GM12878 (cell line): ENCODE measurements at regions not wholly inside any gene's neighbourhood (a gene's known extent, or its start where the extent isn't known, plus 50 kb on each side); places are given as distances from the start of the nearest gene placed in this dataset.
A peak's percentile ranks its signal among the peaks of the same experiment; 100 is the strongest.

ENCODE experiments used
- ATAC-seq: fragments of 200-7000 bp; cut with Tn5 transposase; 3 replicates; pipeline ENCODE4 v1.9.1; 2020; ENCODE audit warnings: mild to moderate bottlenecking, moderate library complexity
- BruUV-seq: library from RNA; stranded (reverse); fragments of 400-500 nt; replicated peaks from 2 replicates; lab custom pipeline; 2021; lab: Mats Ljungman, UMichigan
- CTCF ChIA-PET: fragments of 300-600 bp; sonication (Branson Sonifier 250); formaldehyde crosslinking; extraction: SDS; loops from one replicate; lab custom pipeline; 2021; ENCODE audit warnings: inconsistent platforms; lab: Yijun Ruan, JAX
- POLR2A ChIA-PET: fragments of 350-600 bp; formaldehyde crosslinking; extraction: SDS; loops from one replicate; lab custom pipeline; 2021; ENCODE audit warnings: inconsistent platforms; lab: Charles Lee
- RAD21 ChIA-PET: fragments of 300-600 bp; sonication (Branson Sonifier 250); formaldehyde crosslinking; loops from one replicate; lab custom pipeline; 2023; ENCODE audit warnings: antibody characterized with exemption; ENCODE audit not compliant: unreplicated experiment; lab: Charles Lee
- SMC1A ChIA-PET: fragments of 300-600 bp; sonication (Branson Sonifier 250); formaldehyde crosslinking; loops from one replicate; lab custom pipeline; 2023; ENCODE audit not compliant: unreplicated experiment, uncharacterized antibody; lab: Charles Lee
- DNase-seq: peaks from one replicate; pipeline ENCODE4 v3.0.0-alpha.2; 2011; ENCODE audit warnings: low read depth, low spot score
- FAIRE-seq: peaks from 3 replicates; lab custom pipeline; 2011; peaks lifted over from hg19 to GRCh38; lab: Jason Lieb, UNC
- H2AFZ ChIP-seq: 2 replicates; pipeline ENCODE4 v1.6.0; 2011; ENCODE audit warnings: low read depth, low read length, control low read depth; ENCODE audit not compliant: control insufficient read depth
- H3K27ac ChIP-seq: 2 replicates; pipeline ENCODE4 v1.5.1; 2011; ENCODE audit warnings: control low read depth; ENCODE audit not compliant: control insufficient read depth, insufficient read depth
- H3K27me3 ChIP-seq, 2 experiments: replicated peaks in 1 of 2; 2 replicates each; pipeline versions ENCODE4 v1.6.0 to v1.6.1; 2011; ENCODE audit warnings: low read length in 1 of 2; ENCODE audit not compliant: control insufficient read depth in 2 of 2, insufficient read depth in 2 of 2
- H3K36me3 ChIP-seq, 2 experiments: 2 replicates each; pipeline ENCODE4 v1.5.1; 2011; ENCODE audit warnings: low read length in 1 of 2; ENCODE audit not compliant: control insufficient read depth in 2 of 2, insufficient read depth in 2 of 2
- H3K4me1 ChIP-seq: 2 replicates; pipeline ENCODE4 v1.6.1; 2011; ENCODE audit warnings: mild to moderate bottlenecking, low read length, moderate library complexity, mixed read lengths; ENCODE audit not compliant: control insufficient read depth, insufficient read depth
- H3K4me2 ChIP-seq: 2 replicates; pipeline ENCODE4 v1.6.0; 2011; ENCODE audit warnings: control low read depth; ENCODE audit not compliant: control insufficient read depth, insufficient read depth
- H3K4me3 ChIP-seq: fragments of 200-600 bp; sonication (generic); 2 replicates; pipeline ENCODE4 v1.5.1; 2016
- H3K79me2 ChIP-seq: 2 replicates; pipeline ENCODE4 v1.6.0; 2011; ENCODE audit warnings: low read length; ENCODE audit not compliant: control insufficient read depth, insufficient read depth
- H3K9ac ChIP-seq: 2 replicates; pipeline ENCODE4 v1.8.0; 2011; ENCODE audit warnings: low read length, control low read depth, mixed read lengths; ENCODE audit not compliant: control insufficient read depth, insufficient read depth
- H3K9me3 ChIP-seq: replicated peaks from 3 replicates; pipeline ENCODE4 v1.5.1; 2011; ENCODE audit warnings: mild to moderate bottlenecking, low read length; ENCODE audit not compliant: control insufficient read depth, insufficient read depth
- H4K20me1 ChIP-seq: 2 replicates; pipeline ENCODE4 v1.6.0; 2011; ENCODE audit not compliant: control insufficient read depth, insufficient read depth
- CTCF ChIP-seq, 3 experiments: IDR thresholded peaks in 2 of 3; conservative IDR thresholded peaks in 1 of 3; 2 replicates each; pipeline ENCODE4 v1.5.1; 2011; ENCODE audit warnings: low read depth in 3 of 3, low read length in 3 of 3, mild to moderate bottlenecking in 3 of 3, control low read depth in 2 of 3, moderate library complexity in 2 of 3, inconsistent platforms in 1 of 3, mixed read lengths in 1 of 3; ENCODE audit not compliant: control insufficient read depth in 2 of 3, insufficient read depth in 1 of 3; ENCODE audit errors: extremely low read depth in 1 of 3
- GABPA ChIP-seq: IDR thresholded peaks from 2 replicates; pipeline ENCODE4 v1.6.1; 2014; ENCODE audit warnings: antibody characterized with exemption, low read depth, mild to moderate bottlenecking, inconsistent platforms
- NBN ChIP-seq: fragments of 450-650 bp; IDR thresholded peaks from 2 replicates; pipeline ENCODE4 v1.6.1; 2016
- POLR2A ChIP-seq: IDR thresholded peaks from 2 replicates; pipeline ENCODE4 v1.6.1; 2011; ENCODE audit warnings: low read depth, mild to moderate bottlenecking, low read length
- RAD21 ChIP-seq: IDR thresholded peaks from 2 replicates; pipeline ENCODE4 v1.6.1; 2011; ENCODE audit warnings: mild to moderate bottlenecking, low read depth, low read length, moderate library complexity; ENCODE audit not compliant: insufficient read depth
- RUNX3 ChIP-seq: IDR thresholded peaks from 2 replicates; pipeline ENCODE4 v1.6.1; 2012; ENCODE audit warnings: low read length, inconsistent platforms
- YBX1 ChIP-seq: fragments of 450-650 bp; IDR thresholded peaks from 2 replicates; pipeline ENCODE4 v1.6.1; 2016; ENCODE audit warnings: antibody characterized with exemption
- ZBED1 ChIP-seq: IDR thresholded peaks from 2 replicates; pipeline ENCODE4 v1.6.1; 2016; ENCODE audit warnings: borderline replicate concordance
- ZNF217 ChIP-seq: fragments of 450-650 bp; IDR thresholded peaks from 2 replicates; pipeline ENCODE4 v1.6.1; 2017; ENCODE audit warnings: antibody characterized with exemption, mild to moderate bottlenecking
- WGBS: methylation state at CpG from one replicate; pipeline ENCODE4 v1.1.6; 2016; ENCODE audit warnings: low lambda C conversion rate; ENCODE audit not compliant: insufficient replicate concordance, insufficient coverage; ENCODE audit errors: missing lambda C conversion rate; 5-methylcytosine and 5-hydroxymethylcytosine counted together
- in situ Hi-C: fragments of 300-500 bp; cut with MboI; formaldehyde crosslinking; loops from 9 replicates; pipeline ENCODE4 v1.14.3; 2018; ENCODE audit warnings: mixed read lengths
- intact Hi-C: fragments of 100-400 bp; cut with micrococcal nuclease; formaldehyde crosslinking; loops from one replicate; pipeline ENCODE4 v1.14.2; 2022; ENCODE audit not compliant: unreplicated experiment
- TF ChIP-seq, protein P1 (sequence below): fragments of 450-650 bp; IDR thresholded peaks from 2 replicates; pipeline ENCODE4 v1.6.1; 2017; ENCODE audit warnings: low read depth, mild to moderate bottlenecking, moderate library complexity
- TF ChIP-seq, protein P2 (sequence below): fragments of 450-650 bp; IDR thresholded peaks from 2 replicates; pipeline ENCODE4 v1.6.1; 2018; ENCODE audit warnings: borderline replicate concordance, mild to moderate bottlenecking; ENCODE audit not compliant: partially characterized antibody

DNA sequence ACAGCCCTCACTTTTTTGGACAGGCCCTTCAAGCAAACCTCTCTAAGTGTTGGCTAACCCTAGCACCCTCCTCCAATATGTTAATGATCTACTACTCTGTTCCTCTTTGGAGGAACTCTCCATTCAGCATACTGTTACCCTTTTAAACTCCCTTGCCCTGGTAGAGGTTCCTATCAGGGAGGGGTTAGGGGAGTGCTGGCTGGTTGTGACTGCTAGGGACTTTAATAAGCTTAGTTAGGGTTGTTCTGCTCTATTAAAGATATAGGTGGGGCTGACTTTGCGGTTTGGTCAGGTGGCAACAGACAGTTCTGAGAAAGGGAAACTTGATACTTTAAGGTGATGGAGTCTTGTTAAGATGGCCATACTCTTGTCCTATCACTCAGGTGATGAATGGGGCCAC is 301.5 kb upstream of the FBXO33 start:
- POLR2A ChIA-PET: no interaction called here
- BruUV-seq: no TSS peak
- FAIRE-seq: no peak

GRCh38 chr14:39731912-39732311 is 299.7 kb upstream of the FBXO33 start:
- H3K36me3 ChIP-seq: no peaks in the 10 kb centered on the region
- ATAC-seq: 0 out of 3 replicates have a peak, but pooled peaks have one; percentile 42
- SMC1A ChIA-PET: interaction anchor here (0.8 to 2.6 kb wide), 2 partner anchors 9 to 18 kb away, joined by 4 to 9 read pairs; no protein-coding TSS in a partner anchor
- BruUV-seq: no TSS peak
- no peak overlapping the region for H3K27ac ChIP-seq
- 2% methylated on average over 2 of the region's 2 CpGs for WGBS
- H4K20me1 ChIP-seq: no peaks in the 10 kb centered on the region
- in situ Hi-C loops: no loop called here
- no peaks in the 10 kb centered on the region for H3K4me1 ChIP-seq
- H3K4me2 ChIP-seq: no peak overlapping the region
- H2AFZ ChIP-seq: no peak overlapping the region
- POLR2A ChIA-PET: no interaction called here
- no peak for FAIRE-seq
- H3K9me3 ChIP-seq: no peaks in the 10 kb centered on the region; the same call in 2 of the 3 replicates
- CTCF ChIA-PET: interaction anchor here (0.7 to 2.7 kb wide), 6 partner anchors 9 to 101 kb away, joined by 3 to 9 read pairs (median 4); no protein-coding TSS in a partner anchor
- H3K9ac ChIP-seq: no peak overlapping the region
- H3K27me3 ChIP-seq: no peaks in the 10 kb centered on the region
- RAD21 ChIA-PET: no interaction called here
- intact Hi-C loops: no loop called here
- H3K79me2 ChIP-seq: no peaks in the 10 kb centered on the region
- DNase-seq: no peak
- no peak overlapping the region for H3K4me3 ChIP-seq
- TF ChIP-seq ZBED1 (no peak), CTCF (IDR thresholded peaks at IDR 0.05 in 2 of 3, conservative IDR thresholded peaks at IDR 0.05 in 1 of 3; ENCODE audit: control insufficient read depth in 2 of 3, extremely low read depth in 1 of 3, insufficient read depth in 1 of 3, low read depth in 3 of 3, low read length in 3 of 3) (peak; percentile 11 to 49 (median 26); a peak in 4 of 6 replicates), ZNF217 (no peak), YBX1 (no peak), RUNX3 (no peak), RAD21 (peak; percentile 21; the same call in 1 of the 2 replicates), GABPA (no peak), POLR2A (no peak)
- TF ChIP-seq, protein P1, sequence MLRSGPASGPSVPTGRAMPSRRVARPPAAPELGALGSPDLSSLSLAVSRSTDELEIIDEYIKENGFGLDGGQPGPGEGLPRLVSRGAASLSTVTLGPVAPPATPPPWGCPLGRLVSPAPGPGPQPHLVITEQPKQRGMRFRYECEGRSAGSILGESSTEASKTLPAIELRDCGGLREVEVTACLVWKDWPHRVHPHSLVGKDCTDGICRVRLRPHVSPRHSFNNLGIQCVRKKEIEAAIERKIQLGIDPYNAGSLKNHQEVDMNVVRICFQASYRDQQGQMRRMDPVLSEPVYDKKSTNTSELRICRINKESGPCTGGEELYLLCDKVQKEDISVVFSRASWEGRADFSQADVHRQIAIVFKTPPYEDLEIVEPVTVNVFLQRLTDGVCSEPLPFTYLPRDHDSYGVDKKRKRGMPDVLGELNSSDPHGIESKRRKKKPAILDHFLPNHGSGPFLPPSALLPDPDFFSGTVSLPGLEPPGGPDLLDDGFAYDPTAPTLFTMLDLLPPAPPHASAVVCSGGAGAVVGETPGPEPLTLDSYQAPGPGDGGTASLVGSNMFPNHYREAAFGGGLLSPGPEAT: no peak
- TF ChIP-seq, protein P2, sequence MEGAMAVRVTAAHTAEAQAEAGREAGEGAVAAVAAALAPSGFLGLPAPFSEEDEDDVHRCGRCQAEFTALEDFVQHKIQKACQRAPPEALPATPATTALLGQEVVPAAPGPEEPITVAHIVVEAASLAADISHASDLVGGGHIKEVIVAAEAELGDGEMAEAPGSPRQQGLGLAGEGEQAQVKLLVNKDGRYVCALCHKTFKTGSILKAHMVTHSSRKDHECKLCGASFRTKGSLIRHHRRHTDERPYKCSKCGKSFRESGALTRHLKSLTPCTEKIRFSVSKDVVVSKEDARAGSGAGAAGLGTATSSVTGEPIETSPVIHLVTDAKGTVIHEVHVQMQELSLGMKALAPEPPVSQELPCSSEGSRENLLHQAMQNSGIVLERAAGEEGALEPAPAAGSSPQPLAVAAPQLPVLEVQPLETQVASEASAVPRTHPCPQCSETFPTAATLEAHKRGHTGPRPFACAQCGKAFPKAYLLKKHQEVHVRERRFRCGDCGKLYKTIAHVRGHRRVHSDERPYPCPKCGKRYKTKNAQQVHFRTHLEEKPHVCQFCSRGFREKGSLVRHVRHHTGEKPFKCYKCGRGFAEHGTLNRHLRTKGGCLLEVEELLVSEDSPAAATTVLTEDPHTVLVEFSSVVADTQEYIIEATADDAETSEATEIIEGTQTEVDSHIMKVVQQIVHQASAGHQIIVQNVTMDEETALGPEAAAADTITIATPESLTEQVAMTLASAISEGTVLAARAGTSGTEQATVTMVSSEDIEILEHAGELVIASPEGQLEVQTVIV: no peak

More for the DNA sequence above, 301.5 kb upstream of the FBXO33 start:
- TF ChIP-seq NBN (no peak), RUNX3 (peak; percentile 32; the same call in 1 of the 2 replicates)
- no peaks in the 10 kb centered on the region for H3K36me3 ChIP-seq
- in situ Hi-C loops: no loop called here
- intact Hi-C loops: no loop called here
- H3K79me2 ChIP-seq: no peaks in the 10 kb centered on the region
- no peaks in the 10 kb centered on the region for H3K27me3 ChIP-seq
- H3K9me3 ChIP-seq: no peaks in the 10 kb centered on the region; the same call in 2 of the 3 replicates
- CTCF ChIA-PET: no interaction called here
- no peak overlapping the region for H3K27ac ChIP-seq
- H3K4me3 ChIP-seq: no peak overlapping the region
- peak; percentile 59 for ATAC-seq
- no peak for DNase-seq
- 28% methylated on average over 1 of the region's 1 CpG for WGBS
- no peaks in the 10 kb centered on the region for H4K20me1 ChIP-seq
- RAD21 ChIA-PET: no interaction called here
- no peak overlapping the region for H2AFZ ChIP-seq
- SMC1A ChIA-PET: interaction anchor here (0.6 to 1.4 kb wide), 4 partner anchors 19 to 547 kb away, joined by 3 to 4 read pairs (median 3); no protein-coding TSS in a partner anchor
- no peak overlapping the region for H3K4me2 ChIP-seq
- H3K4me1 ChIP-seq: no peaks in the 10 kb centered on the region
- H3K9ac ChIP-seq: no peak overlapping the region
